IMR-90 (cell line): ENCODE measurements at regions not wholly inside any gene's neighbourhood (a gene's known extent, or its start where the extent isn't known, plus 50 kb on each side); places are given as distances from the start of the nearest gene placed in this dataset.
"Not testable (repeated sequence)": the region's sequence is repeated elsewhere in the genome, so short reads cannot be mapped to it uniquely, and the experiment has no call there.

Experiments
- ATAC-seq: fragments of 200-7000 bp; cut with Tn5 transposase; 2 replicates; pipeline ENCODE4 v1.9.1; 2020; ENCODE audit warnings: low read depth, mild to moderate bottlenecking, moderate library complexity
- BruUV-seq: library from RNA; stranded (reverse); fragments of 400-500 nt; replicated peaks from 2 replicates; lab custom pipeline; 2021; lab: Mats Ljungman, UMichigan
- CTCF ChIA-PET: fragments of 300-600 bp; formaldehyde crosslinking; extraction: SDS; loops from one replicate; lab custom pipeline; 2021; ENCODE audit warnings: antibody characterized with exemption; lab: Yijun Ruan, JAX
- POLR2A ChIA-PET: fragments of 300-600 bp; sonication (Branson Sonifier 250); formaldehyde crosslinking; loops from one replicate; lab custom pipeline; 2022; ENCODE audit warnings: antibody characterized with exemption; ENCODE audit not compliant: unreplicated experiment; lab: Charles Lee
- DNase-seq: peaks from one replicate; pipeline ENCODE4 v3.0.0; 2013
- H2AFZ ChIP-seq: replicated peaks from 2 replicates; pipeline ENCODE3; 2013; ENCODE audit warnings: low read length, mild to moderate bottlenecking; ENCODE audit not compliant: poor library complexity
- H2AK5ac ChIP-seq: 2 replicates; pipeline ENCODE4 v1.6.1; 2013; ENCODE audit warnings: low read depth, low read length, inconsistent platforms
- H2AK9ac ChIP-seq: replicated peaks from 2 replicates; pipeline ENCODE3; 2013; ENCODE audit warnings: mild to moderate bottlenecking, low read depth, low read length, moderate library complexity; ENCODE audit not compliant: poor library complexity
- H2BK120ac ChIP-seq: 2 replicates; pipeline ENCODE4 v1.6.1; 2013; ENCODE audit warnings: low read depth, low read length, inconsistent platforms
- H2BK15ac ChIP-seq: 3 replicates; pipeline ENCODE4 v1.6.1; 2013; ENCODE audit warnings: low read depth, low read length, inconsistent platforms
- H2BK20ac ChIP-seq: 2 replicates; pipeline ENCODE4 v1.6.1; 2013; ENCODE audit warnings: low read depth, mild to moderate bottlenecking, inconsistent platforms, low read length, moderate library complexity
- H2BK5ac ChIP-seq: 2 replicates; pipeline ENCODE4 v1.6.1; 2013; ENCODE audit warnings: mild to moderate bottlenecking, low read depth, low read length, inconsistent platforms; ENCODE audit not compliant: poor library complexity, severe bottlenecking
- H3K14ac ChIP-seq: replicated peaks from 2 replicates; pipeline ENCODE4 v1.6.1; 2013; ENCODE audit warnings: low read depth, low read length, inconsistent platforms
- H3K18ac ChIP-seq: 2 replicates; pipeline ENCODE4 v1.6.1; 2013; ENCODE audit warnings: low read depth, low read length, control low read depth
- H3K23ac ChIP-seq: 2 replicates; pipeline ENCODE4 v1.6.1; 2013; ENCODE audit warnings: low read depth, low read length, inconsistent platforms
- H3K27ac ChIP-seq: 2 replicates; pipeline ENCODE4 v1.5.1; 2013; ENCODE audit warnings: mild to moderate bottlenecking, control low read depth, low read length; ENCODE audit not compliant: insufficient read depth
- H3K27me3 ChIP-seq: 2 replicates; pipeline ENCODE4 v1.6.1; 2013; ENCODE audit warnings: low read length; ENCODE audit not compliant: control insufficient read depth, insufficient read depth
- H3K36me3 ChIP-seq: 2 replicates; pipeline ENCODE4 v1.6.1; 2013; ENCODE audit warnings: low read length, mixed read lengths; ENCODE audit not compliant: control insufficient read depth, insufficient read depth
- H3K4ac ChIP-seq: 2 replicates; pipeline ENCODE4 v1.6.1; 2013; ENCODE audit warnings: low read depth, low read length, inconsistent platforms
- H3K4me1 ChIP-seq: 2 replicates; pipeline ENCODE4 v1.6.1; 2013; ENCODE audit warnings: low read length, mixed read lengths; ENCODE audit not compliant: control insufficient read depth, insufficient read depth
- H3K4me2 ChIP-seq: 2 replicates; pipeline ENCODE4 v1.6.1; 2013; ENCODE audit warnings: low read depth, mild to moderate bottlenecking, control low read depth, low read length, moderate library complexity
- H3K4me3 ChIP-seq: 2 replicates; pipeline ENCODE4 v1.5.1; 2013; ENCODE audit warnings: low read depth, mild to moderate bottlenecking, control low read depth, low read length, moderate library complexity; ENCODE audit not compliant: insufficient read depth
- H3K56ac ChIP-seq: 2 replicates; pipeline ENCODE4 v1.6.1; 2013; ENCODE audit warnings: low read length, inconsistent platforms; ENCODE audit not compliant: insufficient read depth; ENCODE audit errors: extremely low read depth
- H3K79me1 ChIP-seq, 2 experiments: 2 replicates each; pipeline ENCODE4 v1.6.1; 2013; ENCODE audit warnings: low read length in 2 of 2, inconsistent platforms in 1 of 2, low read depth in 1 of 2
- H3K9ac ChIP-seq: 2 replicates; pipeline ENCODE4 v1.6.1; 2013; ENCODE audit warnings: low read depth, low read length, control low read depth
- H3K9me1 ChIP-seq: 2 replicates; pipeline ENCODE4 v1.6.1; 2013; ENCODE audit warnings: low read length, inconsistent platforms; ENCODE audit not compliant: insufficient read depth
- H3K9me3 ChIP-seq: 2 replicates; pipeline ENCODE4 v1.6.1; 2013; ENCODE audit warnings: low read length; ENCODE audit not compliant: control insufficient read depth, insufficient read depth
- H4K20me1 ChIP-seq: 2 replicates; pipeline ENCODE4 v1.6.1; 2013; ENCODE audit warnings: low read length, inconsistent platforms; ENCODE audit not compliant: insufficient read depth
- H4K5ac ChIP-seq: 2 replicates; pipeline ENCODE4 v1.6.1; 2013; ENCODE audit warnings: mild to moderate bottlenecking, low read depth, low read length, control low read depth
- H4K8ac ChIP-seq, 2 experiments: 2 replicates each; pipeline ENCODE4 v1.6.1; 2013; ENCODE audit warnings: low read depth in 2 of 2, low read length in 2 of 2, control low read depth in 1 of 2, inconsistent platforms in 1 of 2
- H4K91ac ChIP-seq: 2 replicates; pipeline ENCODE4 v1.6.1; 2013; ENCODE audit warnings: low read depth, low read length, inconsistent platforms; ENCODE audit not compliant: insufficient read depth
- WGBS, 2 experiments: methylation state at CpG; one replicate each; pipeline versions ENCODE4 v1.1.5 to v1.1.7; 2013; ENCODE audit warnings: missing lambda C conversion rate in 2 of 2; ENCODE audit not compliant: insufficient read length in 1 of 2; ENCODE audit errors: extremely low coverage in 2 of 2; 5-methylcytosine and 5-hydroxymethylcytosine counted together
- dilution Hi-C: fragments of 300-500 bp; cut with HindIII; formaldehyde crosslinking; loops from one replicate; pipeline ENCODE4 v1.14.3; 2018; ENCODE audit warnings: low sequenced_read_pairs; ENCODE audit not compliant: unreplicated experiment
- in situ Hi-C: fragments of 300-500 bp; cut with MboI; formaldehyde crosslinking; loops from 3 replicates; pipeline ENCODE4 v1.14.3; 2019; ENCODE audit warnings: low sequenced_read_pairs, inconsistent platforms, mixed read lengths
- intact Hi-C: fragments of 100-400 bp; cut with micrococcal nuclease; formaldehyde crosslinking; loops from 2 replicates; pipeline ENCODE4 v1.10.0; 2022

GRCh38 chr4:168008112-168008511, 84.2 kb upstream of the ANXA10 start:
- H3K4me1 ChIP-seq, H3K56ac ChIP-seq, CTCF ChIA-PET, H3K79me1 ChIP-seq, H2AK5ac ChIP-seq, H2BK5ac ChIP-seq, H3K27me3 ChIP-seq, H3K9me3 ChIP-seq, DNase-seq, BruUV-seq, H3K36me3 ChIP-seq, H3K27ac ChIP-seq, H3K23ac ChIP-seq, H4K91ac ChIP-seq, ATAC-seq, H2AK9ac ChIP-seq, intact Hi-C loops, H2AFZ ChIP-seq, H3K4me3 ChIP-seq, H4K8ac ChIP-seq, H3K4ac ChIP-seq, H3K14ac ChIP-seq, POLR2A ChIA-PET, in situ Hi-C loops, H3K9me1 ChIP-seq, H4K20me1 ChIP-seq, H3K9ac ChIP-seq, dilution Hi-C loops, H3K4me2 ChIP-seq, H2BK120ac ChIP-seq, H2BK20ac ChIP-seq, H4K5ac ChIP-seq, H3K18ac ChIP-seq, H2BK15ac ChIP-seq: not testable (repeated sequence)
- WGBS, 2 experiments, result no CpG with 5 or more reads among the region's 6 CpGs
